ENCODE measurements at regions not wholly inside any gene's neighbourhood (a gene's known extent, or its start where the extent isn't known, plus 50 kb on each side); places are given as distances from the start of the nearest gene placed in this dataset.

DNA sequence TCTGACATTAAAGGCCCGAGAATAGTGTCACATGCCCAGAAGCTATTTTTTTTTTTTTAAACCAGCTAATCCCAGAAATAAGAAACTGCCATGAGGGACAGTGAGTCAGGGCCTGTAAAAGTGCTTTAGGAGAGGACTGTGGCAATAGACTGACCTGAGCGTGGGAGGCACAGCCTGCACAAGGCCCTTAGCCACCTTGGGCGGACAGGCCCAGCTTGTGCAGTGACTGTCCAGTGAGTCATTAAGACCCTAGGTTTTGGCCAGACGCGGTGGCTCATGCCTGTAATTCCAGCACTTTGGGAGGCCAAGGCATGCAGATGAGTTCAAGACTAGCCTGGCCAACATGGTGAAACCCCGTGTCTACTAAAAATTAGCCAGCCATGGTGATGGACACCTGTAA is 343.0 kb upstream of the ZFHX3 start:
- no peaks in the 10 kb centered on the region for H3K27me3 ChIP-seq (ENCODE audit: insufficient read depth in 3 of 3, low read length in 2 of 3)
- no peak overlapping the region for H3K27ac ChIP-seq
- DNase-seq (no peak), ATAC-seq (no peak)
- no peaks in the 10 kb centered on the region for H3K9me3 ChIP-seq
- no peak overlapping the region for H3K4me3 ChIP-seq
- intact Hi-C loops (cut with DNase I): no loop called here
- TF ChIP-seq, protein P1, sequence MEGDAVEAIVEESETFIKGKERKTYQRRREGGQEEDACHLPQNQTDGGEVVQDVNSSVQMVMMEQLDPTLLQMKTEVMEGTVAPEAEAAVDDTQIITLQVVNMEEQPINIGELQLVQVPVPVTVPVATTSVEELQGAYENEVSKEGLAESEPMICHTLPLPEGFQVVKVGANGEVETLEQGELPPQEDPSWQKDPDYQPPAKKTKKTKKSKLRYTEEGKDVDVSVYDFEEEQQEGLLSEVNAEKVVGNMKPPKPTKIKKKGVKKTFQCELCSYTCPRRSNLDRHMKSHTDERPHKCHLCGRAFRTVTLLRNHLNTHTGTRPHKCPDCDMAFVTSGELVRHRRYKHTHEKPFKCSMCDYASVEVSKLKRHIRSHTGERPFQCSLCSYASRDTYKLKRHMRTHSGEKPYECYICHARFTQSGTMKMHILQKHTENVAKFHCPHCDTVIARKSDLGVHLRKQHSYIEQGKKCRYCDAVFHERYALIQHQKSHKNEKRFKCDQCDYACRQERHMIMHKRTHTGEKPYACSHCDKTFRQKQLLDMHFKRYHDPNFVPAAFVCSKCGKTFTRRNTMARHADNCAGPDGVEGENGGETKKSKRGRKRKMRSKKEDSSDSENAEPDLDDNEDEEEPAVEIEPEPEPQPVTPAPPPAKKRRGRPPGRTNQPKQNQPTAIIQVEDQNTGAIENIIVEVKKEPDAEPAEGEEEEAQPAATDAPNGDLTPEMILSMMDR (IDR thresholded peaks at IDR 0.05): no peak
- 61 to 81% (median 74%) methylated on average over 6 of the region's 6 CpGs for WGBS, 3 donors
- no peaks in the 10 kb centered on the region for H3K36me3 ChIP-seq (ENCODE audit: insufficient read depth in 1 of 2, low read depth in 1 of 2)
- no peaks in the 10 kb centered on the region for H3K4me1 ChIP-seq

DNA sequence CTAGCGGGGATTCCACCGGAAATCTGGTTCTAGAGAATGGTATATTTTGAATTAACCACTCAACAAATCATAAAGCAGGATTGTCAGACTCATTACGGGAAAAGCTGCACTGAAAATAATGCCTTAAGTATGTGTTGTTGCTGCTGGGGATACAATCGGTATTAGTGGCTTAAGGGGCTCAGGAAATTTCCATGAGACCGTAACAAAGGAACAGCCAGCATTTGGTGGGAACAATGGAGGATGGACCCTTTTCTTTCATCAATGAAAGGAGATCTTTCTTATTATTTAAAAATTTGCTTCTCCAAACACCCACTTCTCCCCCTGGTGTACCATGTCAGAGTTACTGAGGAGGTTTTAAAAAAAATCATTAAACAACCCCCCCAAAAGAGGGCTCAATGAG is 342.6 kb upstream of the ZFHX3 start:
- no peak for DNase-seq
- H3K4me3 ChIP-seq: no peak overlapping the region
- no peaks in the 10 kb centered on the region for H3K36me3 ChIP-seq (ENCODE audit: insufficient read depth in 1 of 2, low read depth in 1 of 2)
- no peaks in the 10 kb centered on the region for H3K9me3 ChIP-seq
- TF ChIP-seq, protein P1 (IDR thresholded peaks at IDR 0.05): no peak
- no peaks in the 10 kb centered on the region for H3K27me3 ChIP-seq (ENCODE audit: insufficient read depth in 3 of 3, low read length in 2 of 3)
- no peaks in the 10 kb centered on the region for H3K4me1 ChIP-seq
- intact Hi-C loops (cut with DNase I): no loop called here
- no peak overlapping the region for H3K27ac ChIP-seq
- WGBS, 3 donors: 83 to 89% (median 89%) methylated on average over 5 of the region's 5 CpGs
- no peak for ATAC-seq

DNA sequence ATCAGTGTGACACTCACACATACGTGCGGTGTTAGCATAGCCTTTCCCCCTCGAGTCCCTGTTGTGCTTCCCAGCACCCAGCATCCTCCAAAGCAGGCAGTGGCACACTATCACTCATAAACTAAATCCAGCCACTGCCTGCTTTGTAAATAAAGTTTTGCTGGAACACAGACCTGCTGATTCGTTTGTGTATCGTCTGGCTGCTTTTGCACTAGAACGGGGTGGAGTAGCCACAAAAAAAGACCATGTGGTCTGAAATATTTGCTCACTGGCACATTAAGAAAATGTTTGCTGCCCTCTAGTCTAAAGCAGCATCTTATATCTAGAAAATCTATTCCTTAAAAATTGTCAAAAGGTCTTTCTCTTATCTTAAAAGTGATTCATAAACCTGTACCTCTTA is 341.2 kb upstream of the ZFHX3 start:
- no peaks in the 10 kb centered on the region for H3K9me3 ChIP-seq
- H3K4me3 ChIP-seq: no peak overlapping the region
- TF ChIP-seq, protein P1 (IDR thresholded peaks at IDR 0.05): no peak
- WGBS, 3 donors: 58 to 67% (median 61%) methylated on average over 6 of the region's 6 CpGs
- H3K27ac ChIP-seq: no peak overlapping the region
- DNase-seq: no peak
- H3K4me1 ChIP-seq: no peaks in the 10 kb centered on the region
- no peak for ATAC-seq
- intact Hi-C loops (cut with DNase I): no loop called here
- no peaks in the 10 kb centered on the region for H3K27me3 ChIP-seq (ENCODE audit: insufficient read depth in 3 of 3, low read length in 2 of 3)
- no peaks in the 10 kb centered on the region for H3K36me3 ChIP-seq (ENCODE audit: insufficient read depth in 1 of 2, low read depth in 1 of 2)

DNA sequence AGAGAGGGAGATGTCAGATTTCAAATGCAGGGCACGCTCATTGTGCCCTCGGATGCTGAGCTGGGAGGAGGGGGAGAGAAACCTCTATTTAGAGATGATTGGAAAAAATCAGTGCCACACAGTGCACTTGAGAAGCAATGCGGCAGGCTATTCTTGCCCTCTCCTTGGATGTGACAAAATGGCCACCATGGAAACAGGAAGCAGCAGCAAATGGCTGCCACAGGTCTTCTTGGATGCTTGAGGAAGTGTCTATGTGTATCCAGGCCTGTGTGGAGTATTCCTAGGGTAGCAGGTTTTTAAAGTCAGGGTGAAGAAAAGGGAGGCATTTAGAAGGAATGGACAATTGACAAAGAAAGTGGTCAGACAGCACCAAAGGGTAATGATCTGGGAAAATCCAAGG is 340.1 kb upstream of the ZFHX3 start:
- DNase-seq (no peak), ATAC-seq (no peak)
- Histone ChIP-seq H3K36me3 (ENCODE audit: insufficient read depth in 1 of 2, low read depth in 1 of 2) (no peaks in the 10 kb centered on the region), H3K4me3 (no peak overlapping the region), H3K4me1 (no peaks in the 10 kb centered on the region), H3K27ac (no peak overlapping the region), H3K27me3 (ENCODE audit: insufficient read depth in 3 of 3, low read length in 2 of 3) (no peaks in the 10 kb centered on the region), H3K9me3 (no peaks in the 10 kb centered on the region)
- TF ChIP-seq, protein P1 (IDR thresholded peaks at IDR 0.05): no peak
- 89 to 92% (median 89%) methylated on average over 3 of the region's 3 CpGs for WGBS, 3 donors
- intact Hi-C loops (cut with DNase I): no loop called here

DNA sequence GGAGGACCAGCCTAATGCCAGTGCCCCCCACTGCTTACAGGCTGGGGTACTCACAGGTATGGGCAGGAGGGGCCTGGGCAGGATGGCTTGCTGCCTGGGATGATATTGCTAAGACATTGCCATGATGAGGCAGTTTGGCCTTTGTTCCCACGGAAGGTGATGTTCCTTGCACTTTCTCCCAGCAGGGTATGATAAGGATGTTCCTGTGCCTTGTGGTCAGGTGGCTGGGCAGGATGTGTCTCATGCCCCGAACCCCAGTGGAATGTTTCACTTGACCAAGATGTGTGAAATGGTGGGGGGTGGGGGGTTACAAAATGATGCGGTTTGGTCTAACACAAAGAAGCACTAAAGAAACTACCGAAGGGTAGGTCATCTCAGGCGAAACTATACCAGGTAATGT is 337.8 kb upstream of the ZFHX3 start:
- TF ChIP-seq, protein P1 (IDR thresholded peaks at IDR 0.05): no peak
- 85 to 92% (median 89%) methylated on average over 5 of the region's 5 CpGs for WGBS, 3 donors
- intact Hi-C loops (cut with DNase I): no loop called here

More for the DNA sequence above, 337.8 kb upstream of the ZFHX3 start:
- H3K27me3 ChIP-seq (ENCODE audit: insufficient read depth in 3 of 3, low read length in 2 of 3): no peaks in the 10 kb centered on the region
- no peak overlapping the region for H3K27ac ChIP-seq
- no peak overlapping the region for H3K4me3 ChIP-seq
- H3K36me3 ChIP-seq (ENCODE audit: insufficient read depth in 1 of 2, low read depth in 1 of 2): no peaks in the 10 kb centered on the region
- H3K9me3 ChIP-seq: no peaks in the 10 kb centered on the region
- ATAC-seq (no peak), DNase-seq (no peak)
- no peaks in the 10 kb centered on the region for H3K4me1 ChIP-seq

Measured in psoas muscle (tissue), 7 donors.